ENCODE measurements at regions not wholly inside any gene's neighbourhood (a gene's known extent, or its start where the extent isn't known, plus 50 kb on each side); places are given as distances from the start of the nearest gene placed in this dataset.
"Not testable (repeated sequence)": the region's sequence is repeated elsewhere in the genome, so short reads cannot be mapped to it uniquely, and the experiment has no call there.

GRCh38 chr5:143898916-143899591 is 87.1 kb downstream of the HMHB1 start:
- intact Hi-C loops (cut with DNase I), result no loop called here

DNA sequence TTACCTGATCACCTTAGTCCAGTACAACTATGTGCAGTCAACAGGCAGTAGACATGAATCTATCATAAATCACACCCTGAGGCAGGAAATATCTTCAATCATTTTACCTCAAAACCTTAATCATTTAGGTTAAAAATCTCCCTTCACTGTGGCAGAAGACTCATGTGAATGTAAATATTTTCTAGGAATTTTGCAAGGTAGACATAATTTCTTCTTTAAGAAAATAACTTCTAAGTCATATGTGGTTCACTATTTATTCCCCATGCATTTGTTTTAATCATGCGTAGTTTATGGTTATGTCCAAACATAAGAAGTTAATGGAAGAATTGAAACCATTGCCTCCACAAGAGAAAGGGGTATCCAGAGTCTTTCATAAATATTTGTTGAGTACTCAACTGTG is 97.0 kb downstream of the HMHB1 start:
- intact Hi-C loops (cut with DNase I), result no loop called here

More at GRCh38 chr5:143898916-143899591, 87.1 kb downstream of the HMHB1 start:
- DNase-seq, result no peak

GRCh38 chr5:143913008-143913752 is 101.2 kb downstream of the HMHB1 start:
- no peak for DNase-seq
- intact Hi-C loops (cut with DNase I), result no loop called here

More for the DNA sequence above, 97.0 kb downstream of the HMHB1 start:
- DNase-seq, result no peak

DNA sequence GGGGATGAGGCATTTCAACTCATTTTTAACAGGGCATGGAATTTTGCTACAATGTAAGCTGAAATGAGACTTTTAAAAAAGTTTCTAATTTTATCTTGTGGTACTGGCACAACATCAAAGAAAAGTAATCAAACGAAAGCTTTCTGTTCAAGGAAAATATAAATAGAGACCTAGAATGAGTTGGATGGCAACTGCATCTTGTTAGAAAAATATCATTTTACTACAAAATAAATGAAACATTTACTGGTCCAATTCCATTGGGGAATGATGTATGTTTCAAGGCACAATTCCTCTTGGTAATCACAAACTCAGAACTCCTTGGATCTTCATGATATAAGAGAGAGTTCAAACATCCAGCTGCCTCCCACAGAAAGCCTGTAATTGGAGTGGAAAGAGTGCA is 102.8 kb downstream of the HMHB1 start:
- intact Hi-C loops (cut with DNase I), result no loop called here
- DNase-seq, result no peak

GRCh38 chr5:143916451-143916850 is 104.5 kb downstream of the HMHB1 start:
- intact Hi-C loops (cut with DNase I), result no loop called here

GRCh38 chr5:143918961-143919360 is 107.0 kb downstream of the HMHB1 start:
- intact Hi-C loops (cut with DNase I), result no loop called here
- no peak for DNase-seq

More at GRCh38 chr5:143916451-143916850, 104.5 kb downstream of the HMHB1 start:
- DNase-seq, result no peak

DNA sequence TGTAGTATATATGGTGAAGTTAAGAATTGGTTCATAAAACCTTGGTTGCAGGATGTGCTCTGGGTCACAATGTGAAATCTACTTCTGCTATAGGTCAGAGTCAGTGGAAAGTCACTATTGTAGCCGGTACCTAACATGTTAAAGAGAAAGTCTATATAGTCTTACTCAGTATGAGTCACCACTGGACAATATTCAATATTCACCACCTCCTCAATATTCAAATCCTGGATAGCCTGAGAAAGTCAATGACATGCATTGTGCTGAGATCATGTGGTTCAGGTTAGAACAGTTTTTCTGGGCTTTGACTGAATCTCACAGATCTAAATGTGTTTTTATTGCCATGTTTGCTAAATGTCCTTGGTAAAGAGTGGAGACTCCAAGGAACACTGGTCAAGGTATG is 108.8 kb downstream of the HMHB1 start:
- DNase-seq, result no peak
- intact Hi-C loops (cut with DNase I), result no loop called here

DNA sequence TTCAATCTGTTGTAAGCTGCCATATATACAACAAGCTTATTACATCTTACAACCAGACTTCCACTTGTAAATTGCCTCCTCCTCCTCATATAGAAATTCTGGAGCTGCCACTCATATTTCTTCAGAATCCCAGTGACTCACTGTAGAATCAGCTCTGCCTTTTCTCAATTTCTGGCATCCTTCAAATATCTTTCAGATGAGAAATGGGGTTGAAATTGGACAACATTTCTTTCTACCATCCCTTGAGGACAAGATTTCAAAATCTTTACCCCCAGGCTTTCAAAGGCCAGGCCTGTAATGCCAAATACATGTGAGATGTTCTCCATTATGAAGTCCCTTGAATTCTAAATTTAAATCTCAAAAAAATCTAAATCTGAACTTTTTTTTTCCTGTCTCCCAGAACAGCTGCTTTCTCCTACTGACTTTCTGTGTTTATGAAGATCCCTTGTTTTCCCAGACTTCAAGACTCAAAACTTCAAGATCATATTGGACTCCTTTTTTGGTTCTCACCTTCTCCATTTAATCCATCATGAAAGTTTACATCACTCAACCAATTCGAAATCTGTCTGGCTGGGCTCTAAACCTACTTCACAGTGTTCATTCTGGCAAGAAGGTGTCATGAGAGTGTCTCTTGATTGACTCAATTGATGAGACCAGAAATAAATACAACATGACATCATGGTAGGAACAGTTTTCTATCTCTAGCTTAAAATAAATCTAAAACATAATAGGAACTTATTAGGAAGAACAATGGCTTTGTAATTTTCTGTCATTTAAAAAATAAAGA is 109.8 kb downstream of the HMHB1 start:
- intact Hi-C loops (cut with DNase I), result no loop called here
- DNase-seq, result no peak

DNA sequence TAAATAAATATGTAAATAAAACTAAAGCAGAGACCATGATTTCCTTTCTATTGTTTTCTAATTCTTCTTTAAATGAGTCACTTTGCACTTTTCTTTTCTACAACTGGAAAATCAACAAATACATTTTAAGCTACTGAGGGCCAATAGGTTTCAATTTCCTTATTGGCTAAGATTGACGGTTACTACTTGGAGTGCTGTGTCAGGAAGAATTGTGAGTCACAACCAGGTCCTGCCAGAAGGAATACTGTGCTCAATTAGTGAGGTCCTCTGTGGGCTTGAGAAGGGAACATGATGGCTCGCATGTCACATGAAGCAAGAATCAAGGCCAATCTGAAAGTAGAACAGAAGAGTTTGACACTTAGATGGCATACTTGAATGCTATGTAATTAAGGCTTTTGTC is 110.8 kb downstream of the HMHB1 start:
- no peak for DNase-seq
- intact Hi-C loops (cut with DNase I), result no loop called here

DNA sequence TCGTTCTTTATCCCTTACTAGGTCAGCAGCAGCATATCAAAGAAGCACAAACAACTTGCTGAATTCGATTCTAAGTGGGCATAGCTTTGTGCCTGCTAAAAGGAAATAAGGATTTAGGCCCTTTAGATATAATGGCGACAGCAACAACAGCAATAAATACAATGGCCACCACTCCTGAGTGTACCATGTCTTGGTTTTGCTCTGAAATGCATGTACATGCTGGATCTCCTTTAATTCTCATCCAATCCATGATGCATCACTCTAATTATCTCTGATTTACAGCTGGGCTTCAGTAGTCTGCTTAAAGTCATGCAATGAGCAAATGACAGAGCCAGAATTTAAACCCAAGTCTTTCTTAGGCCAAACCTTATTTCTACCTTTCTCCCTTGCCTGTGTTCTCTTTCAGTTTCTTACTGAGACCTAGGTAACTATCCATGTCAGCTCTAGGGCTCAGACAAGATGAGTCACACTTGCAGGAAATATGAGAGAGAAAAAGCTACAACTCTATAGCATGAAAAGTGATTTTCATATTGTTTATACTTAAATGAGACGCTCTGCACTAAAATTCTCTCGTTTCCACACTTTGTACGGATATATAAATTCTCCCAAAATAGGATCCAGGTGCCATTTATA is 111.8 kb downstream of the HMHB1 start:
- no peak for DNase-seq
- intact Hi-C loops (cut with DNase I), result no loop called here

DNA sequence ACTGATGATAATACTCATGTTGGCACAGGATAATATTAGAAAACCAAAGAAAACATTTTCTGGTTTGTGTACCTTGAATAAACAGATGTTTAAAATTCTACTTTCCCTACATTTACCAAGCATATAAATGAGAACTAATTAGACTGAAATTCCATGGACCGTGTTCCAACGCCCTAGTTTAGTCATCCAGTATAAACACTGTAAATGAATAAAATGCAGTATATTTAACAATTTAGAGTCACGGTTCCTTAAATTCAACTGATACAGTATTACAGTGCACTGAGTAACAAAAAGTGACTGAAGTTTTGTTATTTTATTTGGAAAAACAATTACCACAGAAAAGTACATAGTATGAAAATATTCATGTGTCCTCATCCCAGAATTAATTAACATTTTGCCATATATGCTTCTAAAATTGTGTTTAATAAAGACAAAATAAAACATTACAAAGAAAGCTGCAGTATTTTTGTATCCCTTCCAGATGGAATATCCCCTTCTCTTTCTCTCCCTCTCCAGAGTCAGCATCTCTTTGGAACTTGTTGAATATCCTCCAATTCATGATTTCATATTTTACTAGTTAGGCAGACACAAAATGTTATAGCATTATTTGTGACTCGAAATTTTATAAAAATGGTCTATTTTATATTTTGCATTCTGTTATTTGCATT is 112.5 kb downstream of the HMHB1 start:
- intact Hi-C loops (cut with DNase I), result no loop called here
- no peak for DNase-seq

DNA sequence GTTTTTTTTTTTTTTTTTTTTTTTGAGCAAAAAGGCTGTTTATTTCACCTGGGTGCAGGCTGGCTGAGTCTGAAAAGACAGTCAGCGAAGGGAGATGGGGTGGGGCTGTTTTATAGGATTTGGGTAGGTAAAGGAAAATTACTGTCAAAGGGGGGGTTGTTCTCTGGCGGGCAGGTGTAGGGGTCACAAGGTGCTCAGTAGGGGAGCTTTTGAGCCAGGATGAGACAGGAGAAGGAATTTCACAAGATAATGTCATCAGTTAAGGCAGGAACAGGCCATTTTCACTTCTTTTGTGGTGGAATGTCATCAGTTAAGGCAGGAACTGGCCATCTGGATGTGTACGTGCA is 113.0 kb downstream of the HMHB1 start:
- DNase-seq; intact Hi-C loops (cut with DNase I): not testable (repeated sequence)

- no peak for DNase-seq
- intact Hi-C loops (cut with DNase I), result no loop called here
These were observed 117.5 kb downstream of the HMHB1 start for GRCh38 chr5:143929486-143929885.

GRCh38 chr5:143930561-143930960 is 118.6 kb downstream of the HMHB1 start:
- intact Hi-C loops (cut with DNase I), result no loop called here
- no peak for DNase-seq

GRCh38 chr5:143931476-143931875 is 119.5 kb downstream of the HMHB1 start:
- DNase-seq, result peak in 2 of 10 donors; percentile 13 to 56
- intact Hi-C loops (cut with DNase I), result no loop called here

DNA sequence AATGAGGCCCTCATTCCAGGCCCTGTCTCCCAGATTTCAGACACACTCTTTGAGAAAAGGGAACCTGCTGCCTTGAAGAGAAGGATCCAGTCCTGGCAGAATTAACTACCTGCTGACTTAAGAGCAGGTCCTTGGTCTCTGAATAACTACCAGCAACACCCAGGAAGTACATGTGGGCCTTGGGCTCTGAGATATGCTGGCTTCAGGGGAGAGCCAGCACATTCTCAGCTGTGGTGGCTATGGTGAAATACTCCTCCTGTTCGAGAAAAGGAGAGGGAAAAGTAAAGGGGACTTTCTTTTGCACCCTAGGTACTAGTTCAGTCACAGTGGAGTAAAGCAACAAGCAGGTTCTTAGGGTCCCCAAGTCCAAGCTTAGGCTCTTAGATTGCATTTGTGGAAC is 120.0 kb downstream of the HMHB1 start:
- intact Hi-C loops (cut with DNase I), result no loop called here
- DNase-seq, result no peak

- intact Hi-C loops (cut with DNase I), result no loop called here
- DNase-seq, result no peak
These were observed 120.6 kb downstream of the HMHB1 start for GRCh38 chr5:143932584-143932983.

GRCh38 chr5:143933451-143933850 is 121.5 kb downstream of the HMHB1 start:
- no peak for DNase-seq
- intact Hi-C loops (cut with DNase I), result no loop called here

DNA sequence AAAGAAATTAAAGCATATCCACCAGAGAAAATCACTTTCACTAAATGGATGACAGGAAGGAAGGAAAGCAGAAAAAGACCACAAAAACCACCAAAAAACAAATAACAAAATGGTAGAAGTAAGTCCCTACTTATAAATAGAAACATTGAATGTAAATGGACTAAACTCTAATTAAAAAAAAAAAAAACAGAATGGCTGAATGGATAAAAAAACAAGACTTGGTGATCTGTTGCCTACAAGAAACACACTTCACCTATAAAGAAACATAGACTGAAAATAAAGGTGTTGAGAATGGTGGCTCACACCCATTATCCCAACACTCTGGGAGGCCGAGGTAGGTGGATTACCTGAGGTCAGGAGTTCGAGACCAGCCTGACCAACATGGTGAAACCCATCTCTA is 122.9 kb downstream of the HMHB1 start:
- intact Hi-C loops (cut with DNase I), result no loop called here
- DNase-seq, result no peak

DNA sequence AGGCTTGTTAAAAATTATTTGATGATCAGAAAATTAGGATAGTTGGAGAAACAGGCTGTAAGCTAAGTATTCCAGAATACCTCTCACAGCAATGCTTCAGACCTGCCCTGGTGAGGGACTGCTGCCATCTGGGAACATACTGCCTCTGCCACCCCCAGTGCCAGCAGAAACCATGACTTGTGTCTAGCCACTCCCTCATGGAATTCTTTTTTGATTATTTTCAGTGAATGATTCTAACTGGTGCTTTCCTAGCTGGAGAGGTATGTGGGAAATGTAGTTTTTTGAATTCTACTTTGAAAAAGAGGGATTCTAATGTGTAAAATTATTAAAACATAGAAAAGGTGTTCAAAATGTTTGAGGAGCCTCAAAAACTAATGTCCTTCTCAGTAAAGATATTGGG is 126.3 kb downstream of the HMHB1 start:
- DNase-seq, result peak in 2 of 10 donors; percentile 40 to 51
- intact Hi-C loops (cut with DNase I), result no loop called here

All from posterior cingulate gyrus (tissue), 11 donors.